ENCODE measurements at regions not wholly inside any gene's neighbourhood (a gene's known extent, or its start where the extent isn't known, plus 50 kb on each side); places are given as distances from the start of the nearest gene placed in this dataset.

- Histone ChIP-seq H3K27me3 (ENCODE audit: insufficient read depth) (no peaks in the 10 kb centered on the region), H3K4me2 (no peak overlapping the region), H3K4me3 (ENCODE audit: low read depth in 2 of 2, low read length in 1 of 2) (no peak overlapping the region), H4K20me1 (ENCODE audit: insufficient read depth) (no peaks in the 10 kb centered on the region), H3F3A (replicated peaks; ENCODE audit: insufficient read depth) (peaks cover 5% of the 10 kb centered on the region), H3K79me2 (ENCODE audit: insufficient read depth) (no peaks in the 10 kb centered on the region), H3K9me3 (no peaks in the 10 kb centered on the region), H3K4me1 (ENCODE audit: control insufficient read depth in 1 of 2, insufficient read depth in 2 of 2, low read depth in 1 of 2, low read length in 1 of 2) (no peaks in the 10 kb centered on the region; a peak in 1 of 4 replicates), H3K9me2 (no peaks in the 10 kb centered on the region), H3K36me3 (replicated peaks in 1 of 2; ENCODE audit: control insufficient read depth in 1 of 2, insufficient read depth in 2 of 2, low read length in 1 of 2) (no peaks in the 10 kb centered on the region), H3K27ac (ENCODE audit: low read depth in 2 of 2, low read length in 1 of 2) (no peak overlapping the region), H2AFZ (ENCODE audit: low read depth) (no peak overlapping the region), H3K9ac (no peak overlapping the region)
- WGBS (ENCODE audit: low lambda C conversion rate): 25% methylated on average over 3 of the region's 3 CpGs
- DNase-seq: no peak
- TF ChIP-seq ZBTB33 (IDR thresholded peaks at IDR 0.05; ENCODE audit: borderline replicate concordance, low read depth) (no peak), REST (IDR thresholded peaks at IDR 0.05; ENCODE audit: low read depth, low read length) (no peak), POLR2AphosphoS5 (IDR thresholded peaks at IDR 0.05; ENCODE audit: low read depth, low read length) (no peak), RCOR1 (IDR thresholded peaks at IDR 0.05; ENCODE audit: low read length) (no peak), GATA2 (CRISPR knock-in tag; IDR thresholded peaks at IDR 0.05) (no peak), PBX3 (IDR thresholded peaks at IDR 0.05) (no peak), USF1 (IDR thresholded peaks at IDR 0.05; ENCODE audit: borderline replicate concordance, low read depth) (no peak), USF2 (IDR thresholded peaks at IDR 0.05; ENCODE audit: borderline replicate concordance, low read depth, low read length) (no peak), MXI1 (IDR thresholded peaks at IDR 0.05; ENCODE audit: low read depth, low read length) (no peak), TCF12 (IDR thresholded peaks at IDR 0.05) (no peak)
- CTCF ChIA-PET: no interaction called here
- POLR2A ChIA-PET: no interaction called here
Measured at GRCh38 chr2:57475391-57475790, 571.2 kb upstream of the VRK2 start.
